ENCODE measurements at regions not wholly inside any gene's neighbourhood (a gene's known extent, or its start where the extent isn't known, plus 50 kb on each side); places are given as distances from the start of the nearest gene placed in this dataset.

DNA sequence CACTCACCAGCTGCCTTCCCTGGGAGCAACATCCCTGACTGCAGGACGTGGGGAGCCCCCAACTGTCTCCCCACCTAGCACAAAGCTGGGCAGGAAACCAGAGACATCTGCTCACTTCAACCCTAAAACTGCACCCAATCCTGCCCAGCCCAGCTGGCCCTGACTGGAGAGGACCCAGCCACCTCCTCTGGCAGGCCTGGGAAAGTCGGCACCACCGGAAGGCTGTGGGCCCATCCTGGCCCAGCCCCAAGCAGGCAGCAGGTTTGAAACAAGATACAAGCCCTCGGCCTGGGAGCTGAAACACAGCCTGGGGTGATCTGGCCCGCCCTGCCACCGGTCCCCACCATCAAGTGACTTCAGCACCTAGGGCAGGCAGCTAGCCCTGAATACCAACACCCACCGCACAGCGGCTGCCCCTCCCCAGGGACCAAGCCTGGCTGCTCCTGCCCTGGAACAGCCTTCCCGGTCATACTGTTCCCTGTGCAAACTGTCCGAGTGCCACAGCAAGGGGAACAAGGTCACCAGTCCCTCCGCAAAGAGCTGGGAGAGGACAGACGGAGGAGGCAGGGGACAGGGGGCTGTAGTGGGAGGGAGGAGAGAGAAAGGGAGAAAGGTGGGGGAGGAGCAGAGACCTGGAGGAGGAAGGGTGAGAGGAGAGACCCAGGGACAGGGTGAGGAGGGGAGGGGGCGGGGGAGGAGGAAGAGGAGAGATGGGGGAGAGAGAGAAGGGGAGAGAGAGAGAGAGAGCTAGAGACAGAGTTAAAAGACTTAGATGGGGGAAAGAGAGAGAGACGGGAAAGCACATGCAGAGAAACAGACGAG is 115.7 kb downstream of the RFLNA start:
- H3K4me2 ChIP-seq (ENCODE audit: low read length), result no peak overlapping the region
- no peak overlapping the region for H3K9ac ChIP-seq (ENCODE audit: low read length)
- no peaks in the 10 kb centered on the region for H3K4me1 ChIP-seq (ENCODE audit: control insufficient read depth in 1 of 2, insufficient read depth in 2 of 2, low read length in 2 of 2)
- intact Hi-C loops (cut with micrococcal nuclease), result no loop called here
- ChIA-PET CTCF (no interaction called here), POLR2A (no interaction called here), RAD21 (ENCODE audit: low non-redundant PET in 1 of 2, low total read pairs in 2 of 2, uncharacterized antibody in 2 of 2, unreplicated experiment in 2 of 2) (no interaction called here)
- no peak overlapping the region for H3K27ac ChIP-seq (ENCODE audit: low read depth, low read length)
- H4K20me1 ChIP-seq (ENCODE audit: insufficient read depth), result no peaks in the 10 kb centered on the region
- no TSS peak for BruUV-seq (replicated peaks)
- ATAC-seq (no peak), DNase-seq (ENCODE audit: low read depth, low spot score) (no peak)
- no peaks in the 10 kb centered on the region for H3K9me2 ChIP-seq (ENCODE audit: insufficient read depth)
- no peaks in the 10 kb centered on the region for H3K79me2 ChIP-seq (ENCODE audit: insufficient read depth, low read length)
- TF ChIP-seq, protein P1, sequence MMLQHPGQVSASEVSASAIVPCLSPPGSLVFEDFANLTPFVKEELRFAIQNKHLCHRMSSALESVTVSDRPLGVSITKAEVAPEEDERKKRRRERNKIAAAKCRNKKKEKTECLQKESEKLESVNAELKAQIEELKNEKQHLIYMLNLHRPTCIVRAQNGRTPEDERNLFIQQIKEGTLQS (IDR thresholded peaks at IDR 0.05), result no peak
- TF ChIP-seq REST (IDR thresholded peaks at IDR 0.05; ENCODE audit: low read depth) (no peak), EZH2phosphoT487 (IDR thresholded peaks at IDR 0.05; ENCODE audit: borderline replicate concordance) (no peak), JUND (IDR thresholded peaks at IDR 0.05) (no peak), CTCF (IDR thresholded peaks at IDR 0.05 in 2 of 3, conservative IDR thresholded peaks at IDR 0.05 in 1 of 3; ENCODE audit: borderline replicate concordance in 1 of 3, insufficient read depth in 1 of 3, low read depth in 2 of 3, low read length in 2 of 3) (no peak), EZH2 (IDR thresholded peaks at IDR 0.05) (no peak), SIN3A (IDR thresholded peaks at IDR 0.05; ENCODE audit: low read depth) (no peak), YY1 (IDR thresholded peaks at IDR 0.05; ENCODE audit: extremely low read depth, insufficient replicate concordance, low read depth, low read length) (no peak), ELF1 (IDR thresholded peaks at IDR 0.05; ENCODE audit: borderline replicate concordance, low read depth) (no peak), TCF7L2 (IDR thresholded peaks at IDR 0.05; ENCODE audit: borderline replicate concordance, extremely low read depth, insufficient read depth, insufficient read length) (no peak), CEBPB (IDR thresholded peaks at IDR 0.05; ENCODE audit: low read depth) (no peak), EGR1 (IDR thresholded peaks at IDR 0.05; ENCODE audit: low read depth) (no peak), SP1 (IDR thresholded peaks at IDR 0.05; ENCODE audit: low read depth) (no peak), ZNF274 (IDR thresholded peaks at IDR 0.05; ENCODE audit: low read depth, low read length) (no peak), RAD21 (IDR thresholded peaks at IDR 0.05; ENCODE audit: low read depth) (no peak), CBX3 (IDR thresholded peaks at IDR 0.05; ENCODE audit: low read depth) (no peak), ZFX (IDR thresholded peaks at IDR 0.05) (no peak), POLR2A (IDR thresholded peaks at IDR 0.05; ENCODE audit: borderline replicate concordance, extremely low read depth, insufficient read depth, insufficient read length) (no peak)
- TF ChIP-seq, protein P2, sequence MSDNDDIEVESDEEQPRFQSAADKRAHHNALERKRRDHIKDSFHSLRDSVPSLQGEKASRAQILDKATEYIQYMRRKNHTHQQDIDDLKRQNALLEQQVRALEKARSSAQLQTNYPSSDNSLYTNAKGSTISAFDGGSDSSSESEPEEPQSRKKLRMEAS (IDR thresholded peaks at IDR 0.05), result no peak
- H3K4me3 ChIP-seq (replicated peaks in 1 of 2; ENCODE audit: low read depth in 1 of 2, low read length in 2 of 2), result no peak overlapping the region
- no peaks in the 10 kb centered on the region for H3K9me3 ChIP-seq (ENCODE audit: control insufficient read depth in 1 of 2, insufficient read depth in 1 of 2, low read depth in 1 of 2, low read length in 2 of 2)
- no peak overlapping the region for H2AFZ ChIP-seq (ENCODE audit: low read depth, low read length, poor library complexity, severe bottlenecking)
- no peaks in the 10 kb centered on the region for H3K36me3 ChIP-seq (ENCODE audit: control insufficient read depth in 1 of 2, insufficient read depth in 2 of 2, low read length in 2 of 2)
- no peaks in the 10 kb centered on the region for H3K27me3 ChIP-seq (ENCODE audit: insufficient read depth, low read length)
